ENCODE measurements at regions not wholly inside any gene's neighbourhood (a gene's known extent, or its start where the extent isn't known, plus 50 kb on each side); places are given as distances from the start of the nearest gene placed in this dataset.

DNA sequence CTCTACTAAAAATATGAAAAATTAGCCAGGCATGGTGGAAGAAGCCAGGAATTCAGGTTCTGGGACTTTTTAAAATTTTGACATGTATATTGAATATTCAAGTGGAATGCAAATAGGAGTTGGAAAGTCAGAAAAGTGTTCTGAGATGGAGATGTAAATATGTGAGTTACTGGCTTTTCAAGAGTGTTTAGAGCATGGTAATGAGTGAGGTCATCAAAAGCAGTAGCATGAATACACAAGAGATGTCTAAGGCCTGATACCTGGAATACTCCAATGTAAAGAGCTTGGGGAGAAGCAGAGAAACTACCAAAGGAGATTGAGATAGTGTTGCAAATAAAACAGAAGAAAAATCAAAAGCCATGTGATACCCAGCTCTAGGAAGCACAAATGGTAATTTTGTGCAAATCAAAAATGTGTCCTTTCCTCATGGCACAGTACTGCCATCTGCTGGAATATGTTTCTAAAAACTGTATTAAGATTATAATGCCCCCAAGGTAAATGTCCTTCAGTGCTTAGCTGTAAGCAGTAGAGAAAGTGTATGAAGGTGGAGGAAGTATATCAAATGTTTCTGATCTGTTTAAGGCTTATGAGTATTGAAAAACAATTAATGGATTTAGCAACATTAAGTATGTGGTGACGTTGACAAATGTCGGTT lies 908.4 kb downstream of the KCNJ18 start:
- DNase-seq (ENCODE audit: low spot score): peak; percentile 4
